Cardiac fibroblast (primary cell): ENCODE measurements at regions not wholly inside any gene's neighbourhood (a gene's known extent, or its start where the extent isn't known, plus 50 kb on each side); places are given as distances from the start of the nearest gene placed in this dataset.

Source experiments
- DNase-seq, 2 donors: peaks; one replicate each; pipeline versions ENCODE4 v3.0.0 to v3.0.0-alpha.2; 2010; ENCODE audit warnings: low read depth in 2 of 2
- H3K4me3 ChIP-seq, 2 donors: replicated peaks in 1 of 2; 1 replicate in 1 of 2; 2 replicates in 1 of 2; pipeline ENCODE4 v1.5.1; 2011; ENCODE audit warnings: low read depth in 2 of 2, low read length in 2 of 2, mild to moderate bottlenecking in 2 of 2, moderate library complexity in 1 of 2
- TF ChIP-seq, protein P1 (sequence below): IDR thresholded peaks from one replicate; pipeline ENCODE4 v1.5.1; 2011; ENCODE audit warnings: low read depth, mild to moderate bottlenecking, low read length, inconsistent platforms

DNA sequence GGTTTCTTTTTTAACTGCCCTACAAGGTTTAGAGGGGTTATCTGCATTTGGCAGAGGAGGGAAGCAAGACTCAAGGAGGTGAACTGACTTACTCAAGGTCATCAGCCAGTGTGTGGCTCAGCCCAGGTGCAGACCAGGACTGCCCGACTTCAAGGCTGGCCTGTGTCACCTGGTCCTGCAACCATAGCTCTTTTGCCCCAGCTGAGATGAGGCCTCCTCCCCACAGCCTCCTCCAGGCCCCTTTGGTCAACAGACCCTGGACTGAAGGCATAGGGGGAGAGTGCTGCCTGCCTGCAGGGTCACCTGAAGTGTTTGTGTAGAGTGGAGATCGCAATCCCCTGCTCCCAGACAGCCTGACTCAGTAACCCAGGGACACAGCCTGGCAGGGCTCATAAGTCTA, 168.5 kb upstream of the GLI2 start:
- no peak overlapping the region for H3K4me3 ChIP-seq
- no peak for DNase-seq
- TF ChIP-seq, protein P1, sequence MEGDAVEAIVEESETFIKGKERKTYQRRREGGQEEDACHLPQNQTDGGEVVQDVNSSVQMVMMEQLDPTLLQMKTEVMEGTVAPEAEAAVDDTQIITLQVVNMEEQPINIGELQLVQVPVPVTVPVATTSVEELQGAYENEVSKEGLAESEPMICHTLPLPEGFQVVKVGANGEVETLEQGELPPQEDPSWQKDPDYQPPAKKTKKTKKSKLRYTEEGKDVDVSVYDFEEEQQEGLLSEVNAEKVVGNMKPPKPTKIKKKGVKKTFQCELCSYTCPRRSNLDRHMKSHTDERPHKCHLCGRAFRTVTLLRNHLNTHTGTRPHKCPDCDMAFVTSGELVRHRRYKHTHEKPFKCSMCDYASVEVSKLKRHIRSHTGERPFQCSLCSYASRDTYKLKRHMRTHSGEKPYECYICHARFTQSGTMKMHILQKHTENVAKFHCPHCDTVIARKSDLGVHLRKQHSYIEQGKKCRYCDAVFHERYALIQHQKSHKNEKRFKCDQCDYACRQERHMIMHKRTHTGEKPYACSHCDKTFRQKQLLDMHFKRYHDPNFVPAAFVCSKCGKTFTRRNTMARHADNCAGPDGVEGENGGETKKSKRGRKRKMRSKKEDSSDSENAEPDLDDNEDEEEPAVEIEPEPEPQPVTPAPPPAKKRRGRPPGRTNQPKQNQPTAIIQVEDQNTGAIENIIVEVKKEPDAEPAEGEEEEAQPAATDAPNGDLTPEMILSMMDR = no peak

DNA sequence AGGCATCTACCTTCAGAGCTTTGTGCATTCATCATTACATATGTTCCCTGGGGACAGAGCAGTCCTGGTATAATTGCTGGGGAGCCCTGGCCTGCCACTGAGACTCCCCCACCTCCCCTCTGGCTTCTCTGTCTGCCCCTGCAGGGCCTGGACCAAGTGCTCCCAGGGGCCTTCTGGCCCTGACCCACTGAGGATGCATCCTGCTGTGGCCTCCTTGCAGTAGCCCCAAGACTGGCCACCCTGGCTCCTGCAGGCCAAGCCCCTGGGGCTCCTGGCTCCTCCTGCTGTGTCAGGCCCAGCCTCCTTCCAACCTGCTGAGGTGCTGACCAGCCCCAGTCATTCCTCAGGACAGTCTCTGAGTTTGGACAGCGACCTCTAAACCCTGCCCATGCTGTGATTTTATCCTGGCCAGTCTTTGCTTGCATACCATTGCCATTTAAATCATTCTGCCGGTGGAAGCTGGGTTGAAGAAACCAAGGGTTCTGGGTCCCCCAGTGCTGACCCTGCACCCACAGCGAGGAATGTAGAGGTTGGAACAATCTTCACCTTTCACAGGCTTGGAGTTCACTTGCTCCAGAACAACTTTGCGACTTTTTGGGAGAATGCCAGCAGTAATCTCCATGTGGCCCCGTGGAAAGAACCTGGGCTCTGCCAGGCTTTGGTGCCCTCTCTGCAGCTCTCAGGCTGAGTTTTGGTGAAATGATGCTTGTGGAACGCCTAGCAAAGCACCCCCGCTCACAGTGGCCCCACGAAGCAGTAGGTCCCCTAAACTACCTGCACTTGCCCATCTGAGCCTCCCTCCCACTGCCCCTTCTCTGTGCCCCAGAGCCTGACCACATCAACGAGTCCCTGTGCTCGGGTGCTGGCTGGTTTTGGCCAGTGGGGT, 167.3 kb upstream of the GLI2 start:
- TF ChIP-seq, protein P1 = no peak
- H3K4me3 ChIP-seq = no peak overlapping the region
- DNase-seq = no peak

DNA sequence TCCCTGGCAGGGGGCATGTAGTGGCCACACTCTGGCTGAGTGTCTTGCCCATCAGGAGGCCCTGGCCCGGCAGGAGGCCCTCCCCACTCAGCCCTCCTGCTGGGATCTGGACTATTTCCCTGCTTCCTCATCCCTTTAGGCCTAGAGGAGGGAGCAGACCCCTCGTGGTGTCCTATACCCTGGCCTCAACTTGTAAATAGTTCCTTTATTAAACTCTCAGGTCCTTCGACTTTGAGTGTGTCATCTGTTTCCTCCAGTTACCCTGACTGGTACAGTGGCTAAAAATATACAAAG, 166.7 kb upstream of the GLI2 start:
- TF ChIP-seq, protein P1 = no peak
- DNase-seq = no peak
- no peak overlapping the region for H3K4me3 ChIP-seq

DNA sequence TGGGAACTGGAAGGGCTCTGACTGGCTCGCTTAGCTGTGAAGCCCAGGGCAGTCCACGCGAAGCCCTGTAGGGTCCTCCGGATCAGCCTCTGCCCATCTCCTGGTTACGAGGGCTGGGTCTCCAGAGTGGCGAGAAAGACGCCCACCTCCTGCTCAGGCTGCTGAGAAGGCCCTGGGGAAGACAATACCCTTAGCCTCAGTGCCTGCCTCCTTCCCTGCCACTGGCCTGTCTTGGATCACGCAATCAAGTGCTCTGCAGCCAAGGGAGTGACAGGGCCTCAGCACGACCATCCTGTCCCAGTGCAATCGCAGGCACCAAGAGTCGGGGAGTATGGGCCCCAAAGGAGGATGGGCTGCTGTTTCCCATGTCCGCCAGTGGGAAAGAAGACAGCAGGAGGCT, 165.7 kb upstream of the GLI2 start:
- H3K4me3 ChIP-seq = no peak overlapping the region
- TF ChIP-seq, protein P1 = no peak
- no peak for DNase-seq

DNA sequence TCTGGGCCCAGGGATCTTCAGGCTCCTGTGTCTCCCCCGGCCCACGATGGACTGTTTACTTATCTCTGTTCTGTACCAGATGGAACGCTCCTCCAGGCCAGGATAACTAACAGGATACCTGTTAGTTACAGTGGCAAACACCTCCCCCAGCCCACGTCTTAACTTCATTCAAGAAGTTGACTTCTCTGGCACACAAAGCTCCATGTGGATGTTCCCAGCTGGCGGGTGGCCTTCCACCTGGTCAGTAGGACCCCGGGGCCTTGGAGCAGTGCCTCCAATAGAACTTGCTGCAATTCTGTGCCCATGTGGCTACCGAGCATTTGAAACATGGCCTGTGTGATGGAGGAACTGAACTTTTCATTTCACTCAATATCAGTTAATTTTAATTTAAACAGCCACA, 165.1 kb upstream of the GLI2 start:
- H3K4me3 ChIP-seq = no peak overlapping the region
- TF ChIP-seq, protein P1 = no peak

DNA sequence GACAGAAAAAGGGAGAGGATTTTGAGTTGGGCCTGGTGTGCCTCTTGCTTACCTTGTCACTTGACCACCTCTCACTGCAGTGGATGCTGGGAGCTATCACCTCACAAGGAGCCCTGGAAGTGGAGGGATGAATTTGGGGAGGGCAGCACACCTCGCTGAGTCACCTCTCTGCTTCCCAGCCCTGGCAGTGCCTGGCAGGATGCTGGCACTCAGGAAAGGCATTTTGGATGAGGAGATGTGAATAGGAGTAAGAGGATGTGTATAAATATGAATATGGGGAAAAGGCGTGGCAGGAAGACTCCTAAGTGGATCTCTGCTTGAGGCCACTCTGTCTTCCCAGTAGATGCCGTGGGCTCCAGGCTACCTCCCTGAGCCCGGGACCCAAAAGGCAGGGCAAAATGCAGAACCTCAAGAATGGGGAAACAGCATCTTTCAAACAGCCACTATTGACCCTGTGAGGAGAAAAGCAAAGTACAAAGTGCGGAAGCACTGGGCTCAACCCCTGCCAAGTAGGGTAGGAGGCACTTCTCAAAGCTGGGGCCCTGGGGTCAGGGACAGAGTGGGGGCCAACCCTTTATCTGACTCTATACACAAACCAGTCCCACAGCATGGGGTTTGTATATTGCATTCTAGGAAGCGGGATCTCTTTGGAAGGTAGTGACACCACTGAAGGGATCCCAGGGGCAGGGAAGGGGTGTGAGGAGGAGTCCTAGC, 164.5 kb upstream of the GLI2 start:
- no peak overlapping the region for H3K4me3 ChIP-seq
- no peak for DNase-seq
- TF ChIP-seq, protein P1 = no peak

More for the DNA sequence above, 165.1 kb upstream of the GLI2 start:
- no peak for DNase-seq
